AML-193 (cell line): ENCODE measurements at regions not wholly inside any gene's neighbourhood (a gene's known extent, or its start where the extent isn't known, plus 50 kb on each side); places are given as distances from the start of the nearest gene placed in this dataset.

Experiments used
- DNase-seq, 2 experiments: peaks; one replicate each; lab custom pipeline; 2025; lab: John Stamatoyannopoulos, UW

- no peak for DNase-seq
Measured at GRCh38 chr2:198408171-198408570, 603.8 kb downstream of the PLCL1 start.

GRCh38 chr2:198405311-198405710 is 600.9 kb downstream of the PLCL1 start:
- DNase-seq: no peak

- no peak for DNase-seq
Measured at GRCh38 chr2:198401644-198402043, 597.3 kb downstream of the PLCL1 start.

DNA sequence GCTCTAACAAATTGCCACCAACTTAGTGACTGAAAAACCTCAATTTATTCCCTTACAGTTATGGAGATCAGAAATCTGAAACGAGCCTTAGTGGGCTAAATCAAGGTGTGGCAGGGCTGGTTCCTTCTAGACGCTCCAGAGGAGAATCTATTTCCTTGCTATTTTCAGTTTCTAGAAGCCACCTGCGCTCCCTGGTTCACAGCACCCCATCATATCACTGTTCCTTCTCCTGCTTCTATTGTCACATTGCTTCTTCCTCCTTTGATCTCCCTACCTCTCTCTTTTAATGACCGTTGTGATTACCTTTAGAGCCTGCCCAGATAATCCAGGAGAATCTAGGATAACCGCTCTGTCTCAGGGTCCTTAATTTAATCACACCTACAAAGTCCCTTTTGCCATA is 596.6 kb downstream of the PLCL1 start:
- no peak for DNase-seq

DNA sequence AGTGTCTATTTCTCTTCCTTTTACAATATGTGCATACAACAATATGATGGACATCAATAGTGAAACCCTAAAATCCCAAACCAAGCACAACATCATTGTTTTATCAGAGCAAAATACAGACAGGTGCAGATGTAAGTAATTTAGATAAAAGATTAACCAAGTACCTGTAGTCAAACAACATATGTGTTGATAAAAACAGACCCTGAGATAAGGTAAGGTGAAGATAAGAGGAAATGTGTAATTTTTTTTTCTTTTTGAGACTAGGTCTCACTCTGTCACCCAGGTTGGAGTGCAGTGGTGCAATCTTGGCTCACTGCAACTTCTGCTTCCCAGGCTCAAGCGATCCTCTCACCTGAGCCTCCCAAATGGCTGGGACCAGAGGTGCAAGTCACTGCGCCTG is 589.8 kb downstream of the PLCL1 start:
- no peak for DNase-seq

DNA sequence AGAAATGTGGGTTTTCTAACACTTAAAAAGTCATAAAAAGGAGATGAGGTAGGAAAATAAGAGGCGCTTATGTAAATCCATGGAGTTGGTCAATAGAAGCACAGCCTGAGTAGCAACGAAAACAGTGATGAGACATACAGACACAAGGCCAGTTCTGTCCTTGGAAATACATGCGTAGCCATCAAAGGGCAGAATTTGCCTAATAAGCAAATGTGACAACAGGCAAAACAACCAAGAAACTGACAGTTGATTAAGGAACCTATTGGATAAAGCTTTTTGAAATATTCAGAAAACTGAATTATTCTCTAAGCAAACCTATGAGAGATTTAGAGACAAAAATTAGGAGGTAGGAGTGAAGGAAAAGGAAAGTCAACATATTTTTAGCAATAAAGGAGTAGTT is 586.3 kb downstream of the PLCL1 start:
- no peak for DNase-seq

DNA sequence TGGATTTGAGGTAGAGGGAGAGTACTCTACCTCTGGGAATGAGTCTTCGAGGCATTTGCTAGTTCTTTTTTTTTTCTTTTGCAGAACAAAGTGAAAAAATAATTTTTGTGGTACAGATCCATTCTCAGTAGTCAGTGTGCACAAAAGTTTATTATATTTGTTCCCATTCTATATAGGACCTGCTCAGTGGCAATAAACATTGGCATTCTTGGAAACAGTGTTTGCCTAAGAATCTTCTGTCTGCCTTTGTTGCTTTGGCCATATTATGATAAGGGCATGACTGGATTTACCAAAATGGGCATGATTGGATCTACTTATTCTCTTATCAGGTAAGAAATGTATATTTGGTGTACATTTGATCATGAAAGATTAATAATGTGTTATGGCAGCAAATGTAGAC is 583.3 kb downstream of the PLCL1 start:
- DNase-seq: no peak

GRCh38 chr2:198385856-198386255 is 581.5 kb downstream of the PLCL1 start:
- DNase-seq: no peak

DNA sequence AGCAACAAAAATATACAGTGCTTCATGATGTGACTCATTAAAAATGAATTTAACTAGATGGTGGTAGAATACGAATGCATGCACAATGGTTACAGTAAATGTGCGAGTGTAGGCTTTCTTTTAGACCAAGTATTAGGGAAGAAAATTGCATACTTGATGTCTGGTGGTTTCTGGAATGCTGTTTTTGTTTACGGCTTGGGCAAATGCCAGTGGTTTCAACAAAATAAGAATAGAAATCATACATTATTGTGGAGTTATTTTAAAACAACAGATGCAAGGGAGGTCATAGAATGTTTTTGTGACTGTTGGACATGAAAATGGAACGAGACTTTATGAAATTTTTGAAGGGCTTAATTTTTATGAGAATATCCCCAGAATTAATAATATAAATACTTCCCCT is 580.9 kb downstream of the PLCL1 start:
- no peak for DNase-seq

DNA sequence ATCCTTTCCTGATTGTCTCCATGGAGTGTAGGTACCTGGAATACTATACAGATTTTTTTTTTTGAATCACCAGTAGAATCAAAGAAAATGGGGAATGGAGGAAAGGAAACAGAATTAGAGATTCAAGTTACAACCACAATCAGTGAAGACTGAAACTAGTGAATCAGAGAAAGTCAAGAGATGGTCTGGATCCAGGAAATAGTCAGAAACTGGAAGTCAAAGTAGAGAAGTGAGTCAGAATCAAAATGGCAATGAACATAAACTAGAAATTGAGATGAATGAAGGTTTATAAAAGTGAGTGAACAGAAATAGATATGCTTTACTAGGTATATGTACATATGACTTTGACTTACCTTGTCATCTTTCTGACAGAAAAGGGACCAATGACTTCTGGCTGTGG is 579.0 kb downstream of the PLCL1 start:
- DNase-seq: no peak

- no peak for DNase-seq
Measured at GRCh38 chr2:198382811-198383210, 578.4 kb downstream of the PLCL1 start.

DNA sequence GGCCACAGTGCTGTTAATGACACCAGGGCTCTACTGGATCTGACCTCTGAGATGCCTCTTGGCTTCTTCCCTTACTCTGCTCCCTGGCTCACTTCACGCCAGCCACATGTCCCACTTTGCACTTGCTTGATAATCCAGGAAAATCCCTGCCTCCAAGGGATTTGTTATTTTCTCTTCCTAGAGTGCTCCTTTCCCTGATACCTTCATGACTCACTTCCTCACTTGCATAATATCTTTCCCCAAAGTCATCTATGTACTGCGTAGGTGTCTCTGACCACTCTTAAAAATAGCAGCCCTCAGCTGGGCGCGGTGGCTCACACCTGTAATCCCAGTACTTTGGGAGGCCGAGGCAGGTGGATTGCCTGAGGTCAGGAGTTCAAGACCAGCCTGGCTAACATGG is 572.3 kb downstream of the PLCL1 start:
- no peak for DNase-seq

- no peak for DNase-seq
Measured at GRCh38 chr2:198375083-198375410, 570.7 kb downstream of the PLCL1 start.

DNA sequence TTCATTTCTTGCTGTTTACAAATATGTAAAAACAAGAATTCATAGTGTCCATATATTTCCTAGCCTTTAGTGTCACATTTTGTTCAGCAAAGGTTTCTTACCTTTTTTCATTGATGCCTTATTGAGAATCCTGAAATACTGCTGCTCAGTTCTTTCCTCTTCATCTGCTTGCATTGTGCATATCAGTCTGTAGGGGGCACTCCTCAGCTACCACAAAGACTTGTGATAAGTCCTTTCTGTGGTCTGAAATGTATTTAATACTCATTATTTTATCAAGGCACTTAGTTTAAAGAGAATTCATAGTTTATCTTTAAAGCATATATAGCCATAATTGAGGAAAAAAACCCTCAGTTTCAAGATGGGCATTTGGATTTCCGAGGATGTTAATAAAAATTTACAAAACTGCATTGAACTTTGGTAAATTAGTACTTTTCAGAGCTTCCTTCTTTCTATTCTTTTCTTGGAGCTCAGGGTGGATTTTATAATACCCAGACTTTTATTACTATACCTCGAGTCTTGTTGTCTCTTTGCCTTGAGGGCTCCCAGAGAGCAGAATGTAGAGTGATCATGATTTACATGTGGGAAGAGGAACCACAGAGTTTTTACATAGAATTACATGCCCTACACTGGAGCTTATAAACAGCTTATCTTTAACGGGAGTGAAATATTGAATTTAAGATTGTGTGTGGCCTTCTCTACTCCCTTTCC is 570.1 kb downstream of the PLCL1 start:
- DNase-seq: peak; percentile 32 to 46

DNA sequence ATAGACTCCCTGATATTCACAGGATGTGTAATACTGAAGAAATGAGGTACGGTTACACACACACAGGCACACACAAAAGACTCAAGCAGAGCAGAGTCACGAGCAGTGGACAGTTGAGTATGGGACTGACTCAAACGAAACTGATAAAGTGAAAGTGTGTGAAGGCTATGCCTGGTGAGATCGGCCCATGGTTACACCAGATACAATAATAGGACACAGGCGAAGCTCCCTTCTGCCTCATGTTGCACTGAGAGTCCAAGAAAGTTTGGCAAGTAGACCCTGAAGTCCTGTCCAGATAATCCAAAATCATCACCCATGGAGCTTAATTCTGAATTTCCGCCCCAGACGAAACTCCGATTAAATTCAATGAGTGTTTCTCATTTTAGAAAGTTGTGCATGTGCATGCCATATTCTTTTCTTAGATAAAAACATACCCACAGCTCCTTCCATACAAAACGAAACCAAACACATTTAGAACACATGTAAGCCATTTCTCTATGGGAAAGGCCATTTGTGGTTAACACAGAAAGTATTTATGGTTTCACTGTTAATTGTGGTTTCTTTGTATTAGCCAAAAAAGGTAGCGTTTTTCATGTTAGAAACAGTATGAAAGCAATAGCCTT is 567.6 kb downstream of the PLCL1 start:
- peak; percentile 49 to 57 for DNase-seq

DNA sequence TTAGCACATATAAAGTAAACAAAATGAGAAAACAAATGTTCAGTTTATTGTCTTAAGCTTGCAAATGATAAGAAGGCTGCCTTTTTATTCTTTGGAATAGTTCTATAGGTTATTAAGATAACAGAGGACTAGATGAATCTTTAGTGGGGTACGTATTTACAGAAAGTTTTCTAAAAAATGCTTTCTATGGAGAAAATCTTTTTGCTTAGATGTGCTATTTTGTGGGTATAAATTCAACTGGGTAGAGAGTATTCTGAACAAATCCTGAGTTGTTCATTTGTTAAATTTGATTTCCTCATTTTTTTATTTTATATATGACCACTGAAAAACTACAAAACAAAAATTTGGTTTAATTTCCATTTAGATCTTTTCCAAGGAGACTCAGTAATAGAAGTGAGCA is 566.9 kb downstream of the PLCL1 start:
- DNase-seq: peak in 1 of 2 experiments; percentile 23

DNA sequence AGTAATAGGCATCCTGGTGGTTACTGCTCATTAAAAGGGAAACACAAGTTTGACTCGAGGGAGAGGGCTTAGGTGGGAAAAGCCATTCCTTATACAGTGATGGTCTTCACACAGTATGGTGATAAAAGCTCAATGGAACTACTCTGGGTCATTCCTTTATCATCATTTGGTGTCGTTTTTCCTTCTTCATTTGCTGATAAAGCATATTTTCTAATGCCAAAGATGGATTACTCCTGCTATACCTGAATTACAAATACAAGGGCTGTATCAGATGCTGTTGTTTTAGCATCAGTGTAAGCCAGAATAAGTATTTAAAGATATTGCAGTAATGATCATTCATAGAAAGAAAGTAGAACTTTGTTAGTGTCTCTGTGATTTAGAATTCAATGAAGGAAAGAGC is 563.7 kb downstream of the PLCL1 start:
- no peak for DNase-seq

DNA sequence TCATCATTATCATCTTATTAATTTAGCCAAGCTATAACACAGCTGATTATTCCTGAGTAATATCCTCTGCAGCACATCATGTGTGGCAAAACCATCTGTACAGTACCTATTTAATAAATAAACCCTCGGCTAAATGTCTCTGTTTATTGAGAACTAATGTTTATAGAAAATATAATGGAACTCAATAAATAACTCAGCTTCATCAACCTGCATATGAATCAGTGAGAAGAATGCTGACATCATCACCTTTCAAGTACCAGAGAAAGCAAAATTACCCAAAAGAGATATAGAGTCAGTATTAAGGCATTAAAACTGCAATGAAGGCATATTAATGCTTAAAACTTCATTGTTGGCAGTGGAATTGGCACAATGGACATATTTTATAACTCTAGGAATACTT is 558.3 kb downstream of the PLCL1 start:
- no peak for DNase-seq

GRCh38 chr2:198359308-198359707 is 554.9 kb downstream of the PLCL1 start:
- DNase-seq: no peak

DNA sequence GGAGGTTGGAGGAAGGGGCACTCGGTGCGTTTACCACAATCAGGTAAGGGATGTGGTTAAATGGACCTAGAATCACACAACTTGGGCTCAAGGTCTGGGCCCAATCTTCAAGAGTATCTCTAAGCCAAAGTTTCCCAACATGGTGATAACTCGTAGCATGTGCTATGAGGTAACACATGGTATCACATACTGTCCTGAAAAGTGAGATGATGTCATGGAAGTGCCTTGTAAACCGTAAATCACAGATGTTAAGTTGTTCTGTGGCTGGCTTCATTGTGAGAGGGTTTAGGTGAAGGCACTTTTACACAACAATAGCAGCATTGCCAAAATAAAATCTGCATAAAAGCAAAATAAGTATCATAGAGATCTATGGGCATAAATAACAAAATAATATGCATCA is 551.8 kb downstream of the PLCL1 start:
- DNase-seq: no peak

GRCh38 chr2:198351647-198352046 is 547.3 kb downstream of the PLCL1 start:
- no peak for DNase-seq

GRCh38 chr2:198347946-198348345 is 543.6 kb downstream of the PLCL1 start:
- no peak for DNase-seq

GRCh38 chr2:198347349-198347748 is 543.0 kb downstream of the PLCL1 start:
- no peak for DNase-seq

DNA sequence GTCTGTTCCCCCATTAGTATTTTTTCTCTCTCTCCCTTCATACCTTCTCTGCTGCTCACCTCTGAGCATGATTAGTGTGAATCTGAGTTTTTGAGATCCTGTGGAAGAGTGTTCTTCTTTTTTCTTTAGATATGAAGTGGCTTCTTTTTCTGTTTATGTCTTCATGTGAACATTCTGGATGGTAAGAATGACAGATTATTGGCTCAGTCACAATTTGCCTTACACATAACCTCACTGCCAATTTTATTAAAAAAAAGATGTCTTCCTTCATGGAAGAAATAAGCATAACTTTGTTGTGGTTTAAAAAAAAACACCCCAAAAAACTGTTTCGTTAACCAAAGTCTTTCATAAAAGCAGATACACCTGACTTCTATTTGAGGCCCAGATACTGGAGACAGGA is 539.1 kb downstream of the PLCL1 start:
- no peak for DNase-seq
